Panc1 (cell line): ENCODE measurements at regions not wholly inside any gene's neighbourhood (a gene's known extent, or its start where the extent isn't known, plus 50 kb on each side); places are given as distances from the start of the nearest gene placed in this dataset.

ENCODE experiments used
- ATAC-seq: fragments of 200-7000 bp; cut with Tn5 transposase; 2 replicates; pipeline ENCODE4 v1.9.1; 2020; ENCODE audit warnings: mild to moderate bottlenecking, moderate library complexity
- BruUV-seq: library from RNA; stranded (reverse); fragments of 400-500 nt; replicated peaks from 2 replicates; lab custom pipeline; 2021; lab: Mats Ljungman, UMichigan
- CTCF ChIA-PET: fragments of 300-600 bp; sonication (Branson Sonifier 250); formaldehyde crosslinking; loops from one replicate; lab custom pipeline; 2022; ENCODE audit warnings: antibody characterized with exemption; lab: Charles Lee
- POLR2A ChIA-PET: fragments of 300-600 bp; sonication (Branson Sonifier 250); formaldehyde crosslinking; loops from one replicate; lab custom pipeline; 2022; ENCODE audit warnings: antibody characterized with exemption; lab: Charles Lee
- DNase-seq: peaks from one replicate; pipeline ENCODE4 v3.0.0-alpha.2; 2010; ENCODE audit warnings: low read depth, low spot score
- H3K27ac ChIP-seq: 2 replicates; pipeline ENCODE4 v1.5.1; 2011; ENCODE audit warnings: mild to moderate bottlenecking, low read length, inconsistent platforms
- H3K27me3 ChIP-seq: fragments of 200-500 bp; sonication (Bioruptor generic); 2 replicates; pipeline ENCODE4 v1.6.0; 2014; ENCODE audit warnings: low read length, inconsistent platforms; ENCODE audit not compliant: control insufficient read depth, insufficient read depth
- H3K36me3 ChIP-seq: fragments of 200-500 bp; sonication (Bioruptor generic); 2 replicates; pipeline ENCODE4 v1.5.1; 2014; ENCODE audit warnings: inconsistent platforms, mild to moderate bottlenecking, low read length, moderate library complexity; ENCODE audit not compliant: control insufficient read depth, insufficient read depth
- H3K4me1 ChIP-seq: 2 replicates; pipeline ENCODE4 v1.5.1; 2011; ENCODE audit warnings: inconsistent platforms, mild to moderate bottlenecking, low read length, moderate library complexity; ENCODE audit not compliant: control insufficient read depth, insufficient read depth
- H3K4me3 ChIP-seq, 2 experiments: 2 replicates each; pipeline ENCODE4 v1.5.1; 2011 to 2012; ENCODE audit warnings: low read depth in 2 of 2, low read length in 2 of 2, mild to moderate bottlenecking in 2 of 2, inconsistent platforms in 1 of 2, moderate library complexity in 1 of 2
- H3K9me3 ChIP-seq: fragments of 200-500 bp; sonication (Bioruptor generic); 2 replicates; pipeline ENCODE4 v1.5.1; 2014; ENCODE audit warnings: low read depth, mild to moderate bottlenecking, inconsistent platforms, low read length, moderate library complexity; ENCODE audit not compliant: control insufficient read depth, insufficient read depth
- POLR2AphosphoS5 ChIP-seq: IDR thresholded peaks from 2 replicates; pipeline ENCODE4 v1.6.1; 2012; ENCODE audit warnings: mild to moderate bottlenecking, low read depth, low read length, moderate library complexity
- SIN3A ChIP-seq: IDR thresholded peaks from 2 replicates; pipeline ENCODE4 v1.6.1; 2012; ENCODE audit warnings: low read depth, mild to moderate bottlenecking, low read length, moderate library complexity, borderline replicate concordance; ENCODE audit not compliant: insufficient read depth
- TCF7L2 ChIP-seq: IDR thresholded peaks from 2 replicates; pipeline ENCODE4 v1.6.1; 2011; ENCODE audit warnings: mild to moderate bottlenecking, low read depth, low read length, inconsistent platforms
- in situ Hi-C: cut with HindIII; loops from 2 replicates; pipeline ENCODE4 v1.10.0; 2016; ENCODE audit warnings: low sequenced_read_pairs, low pct_unique_long_range_greater_than_20kb
- intact Hi-C: fragments of 100-400 bp; cut with micrococcal nuclease; formaldehyde crosslinking; loops from one replicate; pipeline ENCODE4 v1.10.0; 2022; ENCODE audit not compliant: unreplicated experiment
- TF ChIP-seq, protein P1 (sequence below): fragments of 450-650 bp; IDR thresholded peaks from 2 replicates; pipeline ENCODE4 v1.5.1; 2017; ENCODE audit warnings: mild to moderate bottlenecking
- TF ChIP-seq, protein P2 (sequence below), 2 experiments: IDR thresholded peaks; 2 replicates each; pipeline ENCODE4 v1.6.1; 2011 to 2012; ENCODE audit warnings: low read depth in 2 of 2, control low read depth in 1 of 2, low read length in 1 of 2, mild to moderate bottlenecking in 1 of 2, moderate library complexity in 1 of 2; ENCODE audit not compliant: insufficient read depth in 1 of 2

DNA sequence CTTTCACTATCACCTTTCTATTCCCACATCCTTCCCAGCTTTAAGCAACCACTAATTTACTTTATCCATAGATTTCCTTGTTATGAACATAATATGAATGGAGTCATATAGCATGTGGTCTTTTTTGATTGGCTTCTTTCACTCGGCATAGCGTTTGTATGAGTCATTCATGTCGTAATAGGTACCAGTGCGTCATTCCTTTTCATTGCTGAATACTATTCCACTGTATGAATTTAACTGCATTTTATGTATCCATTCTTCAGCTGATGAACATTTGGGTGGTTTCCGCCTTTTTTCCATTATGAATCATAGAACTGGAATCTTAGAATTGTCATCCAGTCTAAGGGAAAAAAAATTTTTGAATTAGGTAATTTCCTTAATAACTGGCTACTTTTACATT is 411.3 kb upstream of the AUTS2 start:
- ChIA-PET CTCF (no interaction called here), POLR2A (no interaction called here)
- H3K27me3 ChIP-seq = no peaks in the 10 kb centered on the region
- intact Hi-C loops = no loop called here
- H3K4me3 ChIP-seq = no peak overlapping the region
- DNase-seq (no peak), ATAC-seq (no peak)
- TF ChIP-seq POLR2AphosphoS5 (no peak), TCF7L2 (no peak)
- H3K9me3 ChIP-seq = no peaks in the 10 kb centered on the region
- H3K36me3 ChIP-seq = no peaks in the 10 kb centered on the region
- no peaks in the 10 kb centered on the region for H3K4me1 ChIP-seq
- no peak overlapping the region for H3K27ac ChIP-seq
- in situ Hi-C loops = no loop called here
- no TSS peak for BruUV-seq

DNA sequence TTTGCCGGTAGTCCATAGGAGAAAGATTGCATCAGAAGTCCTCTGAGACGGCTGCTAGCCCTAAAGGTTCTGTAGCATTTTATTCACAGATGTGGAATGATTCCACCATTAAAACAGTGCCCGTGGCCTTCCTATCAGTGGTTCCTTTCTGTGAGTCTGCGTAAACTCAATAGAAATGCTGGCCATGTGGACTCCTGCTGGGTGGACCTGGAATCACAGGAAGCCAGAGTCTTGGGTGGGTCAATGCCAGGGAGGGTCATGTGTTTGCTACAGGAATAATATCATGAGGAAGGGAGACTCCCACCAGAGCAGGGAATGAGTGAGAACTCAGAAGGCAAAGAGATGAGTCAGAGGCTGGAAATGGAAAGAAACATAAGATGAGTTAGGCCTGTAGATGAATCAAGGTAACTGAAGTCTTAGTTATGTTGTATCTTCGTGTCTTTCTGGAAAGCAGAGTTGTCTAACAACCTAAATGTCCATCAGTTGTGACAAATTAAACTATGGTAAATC is 410.4 kb upstream of the AUTS2 start:
- POLR2A ChIA-PET = no interaction called here
- BruUV-seq = no TSS peak
- Histone ChIP-seq H3K27me3 (no peaks in the 10 kb centered on the region), H3K36me3 (no peaks in the 10 kb centered on the region), H3K27ac (no peak overlapping the region), H3K9me3 (no peaks in the 10 kb centered on the region), H3K4me1 (no peaks in the 10 kb centered on the region), H3K4me3 (no peak overlapping the region)
- no peak for ATAC-seq
- TF ChIP-seq SIN3A (no peak), POLR2AphosphoS5 (no peak), TCF7L2 (no peak)
- TF ChIP-seq, protein P1, sequence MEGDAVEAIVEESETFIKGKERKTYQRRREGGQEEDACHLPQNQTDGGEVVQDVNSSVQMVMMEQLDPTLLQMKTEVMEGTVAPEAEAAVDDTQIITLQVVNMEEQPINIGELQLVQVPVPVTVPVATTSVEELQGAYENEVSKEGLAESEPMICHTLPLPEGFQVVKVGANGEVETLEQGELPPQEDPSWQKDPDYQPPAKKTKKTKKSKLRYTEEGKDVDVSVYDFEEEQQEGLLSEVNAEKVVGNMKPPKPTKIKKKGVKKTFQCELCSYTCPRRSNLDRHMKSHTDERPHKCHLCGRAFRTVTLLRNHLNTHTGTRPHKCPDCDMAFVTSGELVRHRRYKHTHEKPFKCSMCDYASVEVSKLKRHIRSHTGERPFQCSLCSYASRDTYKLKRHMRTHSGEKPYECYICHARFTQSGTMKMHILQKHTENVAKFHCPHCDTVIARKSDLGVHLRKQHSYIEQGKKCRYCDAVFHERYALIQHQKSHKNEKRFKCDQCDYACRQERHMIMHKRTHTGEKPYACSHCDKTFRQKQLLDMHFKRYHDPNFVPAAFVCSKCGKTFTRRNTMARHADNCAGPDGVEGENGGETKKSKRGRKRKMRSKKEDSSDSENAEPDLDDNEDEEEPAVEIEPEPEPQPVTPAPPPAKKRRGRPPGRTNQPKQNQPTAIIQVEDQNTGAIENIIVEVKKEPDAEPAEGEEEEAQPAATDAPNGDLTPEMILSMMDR = no peak
- TF ChIP-seq, protein P2, sequence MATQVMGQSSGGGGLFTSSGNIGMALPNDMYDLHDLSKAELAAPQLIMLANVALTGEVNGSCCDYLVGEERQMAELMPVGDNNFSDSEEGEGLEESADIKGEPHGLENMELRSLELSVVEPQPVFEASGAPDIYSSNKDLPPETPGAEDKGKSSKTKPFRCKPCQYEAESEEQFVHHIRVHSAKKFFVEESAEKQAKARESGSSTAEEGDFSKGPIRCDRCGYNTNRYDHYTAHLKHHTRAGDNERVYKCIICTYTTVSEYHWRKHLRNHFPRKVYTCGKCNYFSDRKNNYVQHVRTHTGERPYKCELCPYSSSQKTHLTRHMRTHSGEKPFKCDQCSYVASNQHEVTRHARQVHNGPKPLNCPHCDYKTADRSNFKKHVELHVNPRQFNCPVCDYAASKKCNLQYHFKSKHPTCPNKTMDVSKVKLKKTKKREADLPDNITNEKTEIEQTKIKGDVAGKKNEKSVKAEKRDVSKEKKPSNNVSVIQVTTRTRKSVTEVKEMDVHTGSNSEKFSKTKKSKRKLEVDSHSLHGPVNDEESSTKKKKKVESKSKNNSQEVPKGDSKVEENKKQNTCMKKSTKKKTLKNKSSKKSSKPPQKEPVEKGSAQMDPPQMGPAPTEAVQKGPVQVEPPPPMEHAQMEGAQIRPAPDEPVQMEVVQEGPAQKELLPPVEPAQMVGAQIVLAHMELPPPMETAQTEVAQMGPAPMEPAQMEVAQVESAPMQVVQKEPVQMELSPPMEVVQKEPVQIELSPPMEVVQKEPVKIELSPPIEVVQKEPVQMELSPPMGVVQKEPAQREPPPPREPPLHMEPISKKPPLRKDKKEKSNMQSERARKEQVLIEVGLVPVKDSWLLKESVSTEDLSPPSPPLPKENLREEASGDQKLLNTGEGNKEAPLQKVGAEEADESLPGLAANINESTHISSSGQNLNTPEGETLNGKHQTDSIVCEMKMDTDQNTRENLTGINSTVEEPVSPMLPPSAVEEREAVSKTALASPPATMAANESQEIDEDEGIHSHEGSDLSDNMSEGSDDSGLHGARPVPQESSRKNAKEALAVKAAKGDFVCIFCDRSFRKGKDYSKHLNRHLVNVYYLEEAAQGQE (IDR thresholded peaks at IDR 0.05; ENCODE audit: insufficient read depth in 1 of 2, low read depth in 2 of 2, low read length in 1 of 2) = no peak
- no peak for DNase-seq
- CTCF ChIA-PET = no interaction called here
- in situ Hi-C loops (no loop called here), intact Hi-C loops (no loop called here)

DNA sequence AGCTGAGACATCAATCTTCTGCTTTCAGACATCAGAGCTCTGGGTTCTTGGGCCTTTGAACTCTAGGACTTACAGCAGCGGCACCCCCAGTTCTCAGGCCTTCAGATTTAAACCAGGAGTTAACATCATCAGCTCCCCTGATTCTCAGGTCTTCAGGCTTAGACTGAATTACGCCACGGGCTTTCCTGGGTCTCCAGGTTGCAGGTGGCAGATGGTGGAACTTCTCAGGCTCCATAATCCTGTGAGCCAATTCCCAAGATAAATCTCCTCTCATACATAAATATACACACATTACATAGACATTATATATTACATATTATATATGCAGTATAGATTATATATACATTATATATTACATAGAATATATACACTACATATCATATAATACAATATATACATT is 408.9 kb upstream of the AUTS2 start:
- Histone ChIP-seq H3K27ac (no peak overlapping the region), H3K36me3 (no peaks in the 10 kb centered on the region), H3K4me3 (no peak overlapping the region), H3K4me1 (no peaks in the 10 kb centered on the region), H3K27me3 (no peaks in the 10 kb centered on the region), H3K9me3 (no peaks in the 10 kb centered on the region)
- ChIA-PET POLR2A (no interaction called here), CTCF (no interaction called here)
- BruUV-seq = no TSS peak
- ATAC-seq = no peak
- no peak for TF ChIP-seq POLR2AphosphoS5
- no peak for TF ChIP-seq SIN3A
- TF ChIP-seq, protein P1 = no peak
- no peak for TF ChIP-seq TCF7L2
- TF ChIP-seq, protein P2 (IDR thresholded peaks at IDR 0.05; ENCODE audit: insufficient read depth in 1 of 2, low read depth in 2 of 2, low read length in 1 of 2) = no peak
- intact Hi-C loops (no loop called here), in situ Hi-C loops (no loop called here)
- no peak for DNase-seq
